ENCODE measurements at regions not wholly inside any gene's neighbourhood (a gene's known extent, or its start where the extent isn't known, plus 50 kb on each side); places are given as distances from the start of the nearest gene placed in this dataset.
"Not testable (repeated sequence)": the region's sequence is repeated elsewhere in the genome, so short reads cannot be mapped to it uniquely, and the experiment has no call there.

- DNase-seq, result no peak
Observed at GRCh38 chr2:49664827-49665226, 510.5 kb upstream of the FSHR start.

- no peak for DNase-seq
Observed at GRCh38 chr2:49661809-49662208, 507.5 kb upstream of the FSHR start.

- DNase-seq, result no peak
Observed at GRCh38 chr2:49656853-49657252, 502.5 kb upstream of the FSHR start.

- no peak for DNase-seq
Observed at GRCh38 chr2:49643149-49643548, 488.8 kb upstream of the FSHR start.

- DNase-seq, result no peak
Observed at GRCh38 chr2:49640630-49641029, 486.3 kb upstream of the FSHR start.

GRCh38 chr2:49621016-49621415 is 466.7 kb upstream of the FSHR start:
- DNase-seq, result no peak

GRCh38 chr2:49619804-49620203 is 465.5 kb upstream of the FSHR start:
- no peak for DNase-seq

- DNase-seq, result no peak
Observed at GRCh38 chr2:49618491-49618890, 464.2 kb upstream of the FSHR start.

- DNase-seq, result peak in 1 of 2 experiments; percentile 11
Observed at GRCh38 chr2:49616800-49617199, 462.5 kb upstream of the FSHR start.

GRCh38 chr2:49611796-49612195 is 457.5 kb upstream of the FSHR start:
- DNase-seq, result not testable (repeated sequence)

- DNase-seq, result no peak
Observed at GRCh38 chr2:49600524-49600923, 446.2 kb upstream of the FSHR start.

- no peak for DNase-seq
Observed at GRCh38 chr2:49598231-49598630, 443.9 kb upstream of the FSHR start.

- no peak for DNase-seq
Observed at GRCh38 chr2:49585921-49586320, 431.6 kb upstream of the FSHR start.

- no peak for DNase-seq
Observed at GRCh38 chr2:49582946-49583345, 428.6 kb upstream of the FSHR start.

GRCh38 chr2:49577041-49577440 is 422.7 kb upstream of the FSHR start:
- no peak for DNase-seq

- DNase-seq, result no peak
Observed at GRCh38 chr2:49569176-49569575, 414.9 kb upstream of the FSHR start.

- no peak for DNase-seq
Observed at GRCh38 chr2:49567811-49568600, 413.7 kb upstream of the FSHR start.

- DNase-seq, result no peak
Observed at GRCh38 chr2:49567021-49567420, 412.7 kb upstream of the FSHR start.

GRCh38 chr2:49553658-49554057 is 399.3 kb upstream of the FSHR start:
- DNase-seq, result no peak

GRCh38 chr2:49532702-49533101 is 378.4 kb upstream of the FSHR start:
- no peak for DNase-seq

- DNase-seq, result no peak
Observed at GRCh38 chr2:49515996-49516782, 361.9 kb upstream of the FSHR start.

GRCh38 chr2:49514201-49514600 is 359.9 kb upstream of the FSHR start:
- no peak for DNase-seq

GRCh38 chr2:49490710-49491109 is 336.4 kb upstream of the FSHR start:
- DNase-seq, result peak in 1 of 2 experiments; percentile 6

- no peak for DNase-seq
Observed at GRCh38 chr2:49487139-49487538, 332.8 kb upstream of the FSHR start.

All from NCI-H1930 (cell line).